Mesothelial cell of epicardium (in vitro differentiated cells): ENCODE measurements at regions not wholly inside any gene's neighbourhood (a gene's known extent, or its start where the extent isn't known, plus 50 kb on each side); places are given as distances from the start of the nearest gene placed in this dataset.

ENCODE experiments used
- DNase-seq, 2 experiments: peaks; one replicate each; pipeline ENCODE4 v3.0.0; 2021; ENCODE audit warnings: low spot score in 2 of 2; ENCODE audit not compliant: unreplicated experiment in 2 of 2
- H3K27ac Mint-ChIP-seq: 2 replicates; pipeline ENCODE4 v1.8.0; 2021; ENCODE audit warnings: mixed read lengths
- H3K27me3 Mint-ChIP-seq: 2 replicates; pipeline ENCODE4 v1.8.0; 2021; ENCODE audit warnings: low read depth, mixed read lengths
- H3K36me3 Mint-ChIP-seq: 2 replicates; pipeline ENCODE4 v1.8.0; 2021; ENCODE audit warnings: mixed read lengths
- H3K4me1 Mint-ChIP-seq: 2 replicates; pipeline ENCODE4 v1.8.0; 2021; ENCODE audit warnings: mixed read lengths
- H3K4me3 Mint-ChIP-seq: 2 replicates; pipeline ENCODE4 v1.8.0; 2021; ENCODE audit warnings: mild to moderate bottlenecking, moderate library complexity, mixed read lengths
- H3K9me3 Mint-ChIP-seq: 2 replicates; pipeline ENCODE4 v1.8.0; 2021; ENCODE audit warnings: mixed read lengths
- TF ChIP-seq, protein P1 (sequence below): fragments of 200-600 bp; sonication (generic); IDR thresholded peaks from one replicate; pipeline ENCODE4 v1.5.0; 2021; ENCODE audit warnings: antibody characterized with exemption; ENCODE audit not compliant: unreplicated experiment

DNA sequence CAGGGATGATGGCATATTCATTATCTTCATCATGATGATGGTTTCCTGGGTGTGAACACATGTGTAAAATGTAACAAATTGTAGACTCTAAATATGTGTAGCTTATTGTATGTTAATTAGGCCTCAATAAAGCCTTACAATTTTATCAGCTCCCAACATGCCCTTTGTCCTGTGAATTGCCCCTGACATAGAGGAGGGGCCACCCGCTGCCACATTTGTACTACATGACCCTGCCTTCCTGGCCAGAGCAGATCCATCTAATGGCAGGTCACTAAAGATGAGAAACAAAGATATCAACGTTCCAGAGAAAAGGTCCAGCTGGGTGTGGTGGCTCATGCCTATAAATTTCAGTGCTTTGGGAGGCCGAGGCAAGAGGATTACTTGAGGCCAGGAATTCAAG, 117.2 kb downstream of the CAAP1 start:
- H3K27ac Mint-ChIP-seq = no peak overlapping the region
- H3K4me1 Mint-ChIP-seq = no peaks in the 10 kb centered on the region
- H3K4me3 Mint-ChIP-seq = no peak overlapping the region
- peaks cover 11% of the 10 kb centered on the region for H3K9me3 Mint-ChIP-seq
- no peaks in the 10 kb centered on the region for H3K36me3 Mint-ChIP-seq
- H3K27me3 Mint-ChIP-seq = peaks cover 1% of the 10 kb centered on the region
- DNase-seq = no peak
- TF ChIP-seq, protein P1, sequence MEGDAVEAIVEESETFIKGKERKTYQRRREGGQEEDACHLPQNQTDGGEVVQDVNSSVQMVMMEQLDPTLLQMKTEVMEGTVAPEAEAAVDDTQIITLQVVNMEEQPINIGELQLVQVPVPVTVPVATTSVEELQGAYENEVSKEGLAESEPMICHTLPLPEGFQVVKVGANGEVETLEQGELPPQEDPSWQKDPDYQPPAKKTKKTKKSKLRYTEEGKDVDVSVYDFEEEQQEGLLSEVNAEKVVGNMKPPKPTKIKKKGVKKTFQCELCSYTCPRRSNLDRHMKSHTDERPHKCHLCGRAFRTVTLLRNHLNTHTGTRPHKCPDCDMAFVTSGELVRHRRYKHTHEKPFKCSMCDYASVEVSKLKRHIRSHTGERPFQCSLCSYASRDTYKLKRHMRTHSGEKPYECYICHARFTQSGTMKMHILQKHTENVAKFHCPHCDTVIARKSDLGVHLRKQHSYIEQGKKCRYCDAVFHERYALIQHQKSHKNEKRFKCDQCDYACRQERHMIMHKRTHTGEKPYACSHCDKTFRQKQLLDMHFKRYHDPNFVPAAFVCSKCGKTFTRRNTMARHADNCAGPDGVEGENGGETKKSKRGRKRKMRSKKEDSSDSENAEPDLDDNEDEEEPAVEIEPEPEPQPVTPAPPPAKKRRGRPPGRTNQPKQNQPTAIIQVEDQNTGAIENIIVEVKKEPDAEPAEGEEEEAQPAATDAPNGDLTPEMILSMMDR = no peak

DNA sequence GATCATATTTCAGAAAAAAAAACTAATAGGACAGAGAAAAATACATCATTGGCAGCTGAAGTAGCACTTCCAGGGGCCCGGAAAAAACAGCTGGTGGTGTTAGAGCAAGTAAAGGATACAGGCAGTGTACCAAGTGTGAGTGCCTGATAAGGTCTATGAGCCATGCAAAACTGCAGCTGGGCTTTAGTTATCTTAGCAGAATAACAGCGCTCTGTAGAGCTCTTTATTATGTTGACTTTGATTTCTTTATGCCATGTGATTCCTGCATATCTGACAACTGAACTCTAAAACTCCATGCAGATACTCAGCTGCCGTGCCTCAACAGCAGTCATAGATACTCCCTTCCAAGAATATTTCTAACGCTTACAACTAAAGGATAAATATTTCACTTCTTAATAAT, 119.5 kb downstream of the CAAP1 start:
- peaks cover 1% of the 10 kb centered on the region for H3K27me3 Mint-ChIP-seq
- TF ChIP-seq, protein P1 = no peak

DNA sequence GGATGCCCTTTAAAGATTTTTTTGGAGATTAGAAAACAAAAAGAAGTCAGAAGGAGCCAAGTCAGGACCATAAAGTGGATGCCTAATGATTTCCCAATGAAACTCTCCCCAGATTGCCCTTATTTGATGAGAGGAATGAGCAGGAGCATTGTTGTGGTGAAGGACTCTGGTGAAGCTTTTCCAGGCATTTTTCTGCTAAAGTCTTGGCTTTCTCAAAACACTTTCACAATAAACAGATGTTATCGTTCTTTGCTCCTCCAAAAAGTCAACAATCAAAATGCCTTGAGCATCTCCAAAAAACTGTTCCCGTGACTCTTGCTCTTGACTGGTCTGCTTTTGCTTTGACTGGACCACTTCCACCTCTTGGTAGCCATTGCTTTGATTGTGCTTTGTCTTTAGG, 121.8 kb downstream of the CAAP1 start:
- TF ChIP-seq, protein P1 = no peak
- peaks cover 4% of the 10 kb centered on the region for H3K9me3 Mint-ChIP-seq
- H3K4me3 Mint-ChIP-seq = no peak overlapping the region
- H3K4me1 Mint-ChIP-seq = no peaks in the 10 kb centered on the region
- H3K27me3 Mint-ChIP-seq = peaks cover 3% of the 10 kb centered on the region
- DNase-seq = no peak
- H3K36me3 Mint-ChIP-seq = no peaks in the 10 kb centered on the region
- no peak overlapping the region for H3K27ac Mint-ChIP-seq

More for the DNA sequence above, 119.5 kb downstream of the CAAP1 start:
- Mint-ChIP-seq H3K9me3 (peaks cover 4% of the 10 kb centered on the region), H3K4me1 (no peaks in the 10 kb centered on the region), H3K4me3 (no peak overlapping the region), H3K27ac (no peak overlapping the region), H3K36me3 (no peaks in the 10 kb centered on the region)
- no peak for DNase-seq

DNA sequence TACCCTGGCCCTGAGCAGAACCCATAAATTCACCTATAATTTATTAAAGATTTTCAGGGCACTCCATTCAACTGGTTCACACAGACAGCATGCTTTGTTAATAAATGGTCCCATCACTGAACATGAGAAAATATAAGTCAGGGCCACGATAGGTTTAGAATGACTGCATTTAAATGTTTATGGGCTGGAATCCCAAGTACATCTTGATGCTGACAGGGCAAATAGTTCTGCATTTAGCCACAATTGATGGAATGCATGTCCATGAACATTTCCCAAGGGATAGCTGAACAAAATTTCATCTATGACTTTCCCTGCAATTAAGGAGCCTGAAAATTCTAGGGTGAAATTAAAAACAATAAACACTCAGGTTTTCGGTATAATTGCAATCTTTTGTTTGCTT, 124.5 kb downstream of the CAAP1 start:
- Mint-ChIP-seq H3K4me1 (no peaks in the 10 kb centered on the region), H3K9me3 (peaks cover 4% of the 10 kb centered on the region), H3K27ac (no peak overlapping the region), H3K4me3 (no peak overlapping the region), H3K27me3 (peaks cover 7% of the 10 kb centered on the region), H3K36me3 (no peaks in the 10 kb centered on the region)
- DNase-seq = no peak
- TF ChIP-seq, protein P1 = no peak

DNA sequence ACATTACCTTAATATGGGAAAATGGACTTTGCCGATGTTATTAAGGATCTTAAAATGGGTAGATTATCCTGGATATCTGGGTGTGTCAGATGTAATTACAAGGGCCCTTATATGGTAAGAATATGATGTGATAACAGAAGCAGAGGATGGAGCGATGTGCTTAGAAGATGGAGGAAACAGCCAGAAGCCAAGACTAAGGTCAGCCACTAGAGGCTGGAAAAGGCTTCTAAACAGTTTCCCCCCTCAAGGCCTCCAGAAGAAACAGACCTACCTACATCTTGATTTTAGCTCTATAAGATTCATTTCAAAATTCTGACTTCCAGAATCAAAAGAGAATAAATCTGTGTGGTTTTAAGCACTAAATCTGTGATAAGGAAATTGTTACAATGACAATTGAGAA, 131.9 kb downstream of the CAAP1 start:
- no peak for DNase-seq
- H3K4me1 Mint-ChIP-seq = no peaks in the 10 kb centered on the region

More for the DNA sequence above, 131.9 kb downstream of the CAAP1 start:
- TF ChIP-seq, protein P1 = no peak
- Mint-ChIP-seq H3K9me3 (no peaks in the 10 kb centered on the region), H3K4me3 (no peak overlapping the region), H3K27ac (no peak overlapping the region), H3K27me3 (peaks cover 5% of the 10 kb centered on the region), H3K36me3 (no peaks in the 10 kb centered on the region)
